ENCODE measurements at regions not wholly inside any gene's neighbourhood (a gene's known extent, or its start where the extent isn't known, plus 50 kb on each side); places are given as distances from the start of the nearest gene placed in this dataset.

DNA sequence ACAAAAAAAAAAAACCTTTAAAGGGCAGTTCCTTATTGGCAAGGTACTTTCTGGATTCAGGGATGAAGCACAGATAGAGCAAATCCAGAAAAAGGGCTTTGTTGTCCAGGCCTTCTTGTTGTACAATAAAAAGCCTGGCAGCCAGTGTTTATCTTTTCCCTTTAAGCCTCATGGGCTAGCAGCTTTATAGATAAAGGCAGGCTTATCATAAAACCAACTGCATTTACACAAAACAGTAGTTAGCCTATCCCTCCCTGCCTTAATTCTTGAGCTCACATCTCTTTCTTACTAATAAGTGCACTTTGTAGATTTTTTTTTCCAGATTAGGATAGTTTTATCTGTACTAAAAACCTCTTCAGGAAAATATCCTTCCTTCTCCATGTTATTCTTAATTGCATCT is 662.8 kb upstream of the CCDC54 start:
- CTCF ChIA-PET: interaction anchor here (0.7 kb wide), 1 partner anchor 11 kb away, joined by 3 read pairs; no protein-coding TSS in a partner anchor
- Mint-ChIP-seq H3K36me3 (ENCODE audit: low read depth) (no peaks in the 10 kb centered on the region), H3K27me3 (peaks cover 9% of the 10 kb centered on the region), H3K4me1 (no peaks in the 10 kb centered on the region), H3K27ac (no peak overlapping the region), H3K9me3 (ENCODE audit: low read depth) (no peaks in the 10 kb centered on the region), H3K4me3 (no peak overlapping the region)
- POLR2A ChIA-PET: no interaction called here
- intact Hi-C loops (cut with DNase I, micrococcal nuclease): no loop called here
- no peak for ATAC-seq
- DNase-seq: no peak

DNA sequence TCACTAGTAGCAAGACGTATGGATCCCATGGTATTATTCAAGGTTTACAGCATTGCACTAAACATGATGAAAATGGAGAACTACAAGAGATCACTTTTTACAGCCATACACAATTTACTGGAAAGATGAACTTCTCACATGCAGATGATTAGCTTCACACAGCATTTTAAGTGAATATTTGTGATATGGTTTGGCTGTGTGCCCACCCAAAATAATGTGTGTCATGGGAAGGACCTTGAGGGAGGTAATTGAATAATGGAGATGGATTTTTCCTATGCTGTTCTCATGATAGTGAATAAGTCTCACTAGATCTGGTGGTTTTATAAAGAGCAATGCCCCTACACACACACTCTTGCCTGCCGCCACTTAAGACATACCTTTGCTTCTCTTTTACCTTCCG is 662.0 kb upstream of the CCDC54 start:
- Mint-ChIP-seq H3K27me3 (peaks cover 9% of the 10 kb centered on the region), H3K9me3 (ENCODE audit: low read depth) (no peaks in the 10 kb centered on the region), H3K4me3 (no peak overlapping the region), H3K27ac (no peak overlapping the region), H3K4me1 (no peaks in the 10 kb centered on the region), H3K36me3 (ENCODE audit: low read depth) (no peaks in the 10 kb centered on the region)
- intact Hi-C loops (cut with DNase I, micrococcal nuclease): no loop called here
- ATAC-seq (no peak), DNase-seq (no peak)
- ChIA-PET POLR2A (no interaction called here), CTCF (interaction anchor here (0.7 kb wide), 1 partner anchor 10 kb away, joined by 3 read pairs; no protein-coding TSS in a partner anchor)

DNA sequence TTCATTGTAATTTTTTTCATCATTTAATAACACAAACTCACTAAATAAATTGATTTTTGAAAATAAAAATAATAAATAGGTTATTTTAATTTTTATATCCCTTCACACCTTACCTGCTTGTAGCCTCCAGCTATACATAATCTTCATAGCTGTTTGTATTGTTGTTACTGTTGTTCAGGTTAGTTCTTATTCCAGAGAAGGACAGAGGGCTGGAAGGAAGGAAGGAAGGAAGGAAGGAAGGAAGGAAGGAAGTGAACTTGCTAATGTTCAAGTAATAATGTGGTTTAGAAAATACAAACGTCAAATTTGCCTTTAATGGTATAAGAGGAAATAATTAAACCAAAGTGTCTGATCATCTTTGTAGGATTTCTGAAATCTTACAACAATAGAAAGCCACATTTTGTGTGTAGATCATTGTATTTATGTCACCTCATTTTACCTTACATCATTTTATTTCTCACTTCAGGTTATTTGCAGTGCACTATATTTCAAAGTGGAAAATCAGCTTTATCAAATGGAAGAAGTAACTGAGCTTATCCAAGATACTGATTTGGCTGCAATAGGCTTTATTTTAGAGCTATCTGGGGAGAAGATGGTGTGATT is 660.0 kb upstream of the CCDC54 start:
- ATAC-seq: no peak
- Mint-ChIP-seq H3K4me3 (no peak overlapping the region), H3K9me3 (ENCODE audit: low read depth) (no peaks in the 10 kb centered on the region), H3K27ac (no peak overlapping the region), H3K27me3 (peaks cover 9% of the 10 kb centered on the region), H3K4me1 (no peaks in the 10 kb centered on the region), H3K36me3 (ENCODE audit: low read depth) (no peaks in the 10 kb centered on the region)
- no peak for DNase-seq
- CTCF ChIA-PET: no interaction called here
- intact Hi-C loops (cut with DNase I, micrococcal nuclease): no loop called here
- POLR2A ChIA-PET: no interaction called here

DNA sequence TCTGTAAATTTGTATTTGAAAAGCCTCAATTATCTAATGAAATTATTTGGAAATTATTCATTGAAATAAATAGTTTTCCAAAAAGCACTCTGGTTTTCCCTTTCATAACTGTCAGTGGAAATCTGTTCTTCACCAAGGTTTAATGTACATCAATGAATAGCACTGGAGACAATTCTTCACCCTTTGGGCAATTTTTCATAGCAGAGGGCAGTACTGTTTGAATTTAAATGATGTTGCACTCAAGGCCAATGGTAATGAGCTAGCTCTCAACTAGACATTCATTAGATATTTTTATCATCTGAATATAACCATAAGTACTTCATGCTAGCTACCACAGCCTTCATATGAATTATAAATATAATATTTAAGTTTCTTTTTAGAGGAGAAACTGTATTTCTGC is 658.2 kb upstream of the CCDC54 start:
- no peaks in the 10 kb centered on the region for H3K4me1 Mint-ChIP-seq
- POLR2A ChIA-PET: no interaction called here
- peaks cover 11% of the 10 kb centered on the region for H3K27me3 Mint-ChIP-seq
- CTCF ChIA-PET: no interaction called here
- intact Hi-C loops (cut with DNase I, micrococcal nuclease): no loop called here
- DNase-seq (no peak), ATAC-seq (no peak)
- H3K4me3 Mint-ChIP-seq: no peak overlapping the region
- no peaks in the 10 kb centered on the region for H3K9me3 Mint-ChIP-seq (ENCODE audit: low read depth)
- no peak overlapping the region for H3K27ac Mint-ChIP-seq
- no peaks in the 10 kb centered on the region for H3K36me3 Mint-ChIP-seq (ENCODE audit: low read depth)

DNA sequence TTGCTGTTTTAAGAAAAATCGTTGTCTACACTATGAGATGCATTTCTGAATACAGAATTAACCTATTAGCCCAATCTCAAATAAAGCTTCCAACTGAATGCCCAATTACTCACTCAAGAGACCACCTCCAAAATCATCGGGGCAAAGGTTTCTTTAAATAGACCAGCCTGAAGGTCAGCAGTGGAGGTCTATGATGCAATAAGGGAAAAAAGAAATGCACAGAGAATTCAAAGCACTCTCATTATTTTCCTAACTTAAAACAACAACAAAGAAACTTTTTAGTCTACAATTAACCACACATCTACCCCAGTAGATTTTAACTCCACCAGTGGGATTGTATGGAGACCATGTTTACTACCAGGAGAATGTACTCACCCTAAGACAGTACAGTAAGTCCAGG is 657.7 kb upstream of the CCDC54 start:
- ChIA-PET POLR2A (no interaction called here), CTCF (no interaction called here)
- intact Hi-C loops (cut with DNase I, micrococcal nuclease): no loop called here
- ATAC-seq (no peak), DNase-seq (no peak)
- H3K9me3 Mint-ChIP-seq (ENCODE audit: low read depth): no peaks in the 10 kb centered on the region
- no peaks in the 10 kb centered on the region for H3K4me1 Mint-ChIP-seq
- H3K36me3 Mint-ChIP-seq (ENCODE audit: low read depth): no peaks in the 10 kb centered on the region
- H3K4me3 Mint-ChIP-seq: no peak overlapping the region
- H3K27me3 Mint-ChIP-seq: peaks cover 12% of the 10 kb centered on the region
- H3K27ac Mint-ChIP-seq: no peak overlapping the region

DNA sequence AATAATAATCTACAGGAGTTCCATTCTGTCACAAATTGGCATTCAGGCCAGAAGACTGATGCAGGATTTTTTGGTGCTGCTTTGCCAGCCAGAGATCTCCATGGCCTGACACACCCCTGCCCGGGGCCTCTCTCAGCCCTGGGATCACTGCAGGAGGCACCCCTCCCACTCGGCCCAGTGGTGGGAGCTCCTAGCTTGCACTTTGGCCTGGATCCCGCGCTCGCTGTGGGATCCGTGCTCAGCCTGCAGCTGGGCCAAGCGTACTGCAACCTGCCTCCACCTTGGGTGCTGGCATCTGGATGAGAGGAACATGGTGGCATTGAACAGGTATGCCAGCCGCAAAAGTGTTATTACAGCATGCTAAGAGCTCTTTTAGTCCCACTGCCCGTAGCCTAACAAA is 656.7 kb upstream of the CCDC54 start:
- no peak overlapping the region for H3K27ac Mint-ChIP-seq
- ChIA-PET CTCF (no interaction called here), POLR2A (no interaction called here)
- no peak overlapping the region for H3K4me3 Mint-ChIP-seq
- intact Hi-C loops (cut with DNase I, micrococcal nuclease): no loop called here
- H3K27me3 Mint-ChIP-seq: peaks cover 7% of the 10 kb centered on the region
- no peak for ATAC-seq
- no peaks in the 10 kb centered on the region for H3K36me3 Mint-ChIP-seq (ENCODE audit: low read depth)
- DNase-seq: no peak
- H3K9me3 Mint-ChIP-seq (ENCODE audit: low read depth): no peaks in the 10 kb centered on the region
- H3K4me1 Mint-ChIP-seq: no peaks in the 10 kb centered on the region

DNA sequence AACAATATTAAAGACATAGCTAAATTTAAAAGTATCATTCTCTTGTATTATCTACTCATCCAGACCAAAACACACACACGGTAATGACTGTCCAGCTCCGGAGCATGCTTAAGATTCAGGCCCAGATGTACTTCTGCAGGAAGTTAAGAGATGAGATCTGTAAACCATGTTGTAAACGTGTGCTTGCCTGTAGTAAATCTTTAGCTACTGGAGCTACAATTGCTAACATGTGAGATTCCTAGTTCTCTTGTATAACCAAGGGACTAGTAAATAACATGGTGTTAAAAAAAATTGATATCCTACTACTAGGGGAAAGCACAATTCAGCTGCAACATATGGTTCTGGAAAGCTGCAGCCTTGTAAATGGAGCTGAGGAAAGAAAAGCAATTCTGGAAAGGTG is 651.7 kb upstream of the CCDC54 start:
- ATAC-seq: no peak
- H3K4me1 Mint-ChIP-seq: no peaks in the 10 kb centered on the region
- intact Hi-C loops (cut with DNase I, micrococcal nuclease): no loop called here

DNA sequence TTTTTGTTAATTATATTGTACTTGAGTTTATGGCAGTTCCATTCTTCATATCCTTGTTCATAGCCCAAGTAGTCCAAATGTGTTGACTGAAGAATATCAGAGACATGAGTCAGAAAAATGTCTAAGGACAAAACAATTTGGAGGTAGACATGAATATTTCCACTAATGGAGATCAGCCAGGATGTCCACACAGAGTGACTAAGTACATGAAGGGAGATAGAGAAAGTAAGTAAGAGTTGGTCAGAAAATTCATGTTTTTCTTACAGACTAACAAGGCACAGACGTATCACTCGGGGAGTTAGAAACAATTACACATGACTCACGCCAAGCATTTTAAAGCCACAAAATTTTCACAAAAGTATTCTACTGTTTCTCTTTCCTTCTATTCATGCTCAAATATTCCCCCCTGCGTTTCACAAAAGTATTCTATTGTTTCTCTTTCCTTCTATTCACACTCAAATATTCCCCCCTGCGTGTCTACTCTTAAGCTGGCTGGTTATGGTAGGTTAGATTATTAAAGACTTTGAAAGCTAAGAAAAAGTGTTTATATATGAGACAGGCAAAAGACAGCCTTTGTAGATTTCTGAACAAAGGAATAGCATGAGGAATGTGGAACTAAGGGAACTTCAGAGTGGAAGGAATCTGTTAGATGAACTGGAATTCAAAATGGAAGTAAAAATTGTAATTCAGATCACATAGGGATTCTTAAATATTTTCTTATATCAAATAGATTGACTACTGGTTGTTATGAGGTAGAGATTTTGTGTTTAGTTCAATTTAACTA is 648.7 kb upstream of the CCDC54 start:
- DNase-seq (no peak), ATAC-seq (no peak)
- intact Hi-C loops (cut with DNase I, micrococcal nuclease): no loop called here
- Mint-ChIP-seq H3K9me3 (ENCODE audit: low read depth) (no peaks in the 10 kb centered on the region), H3K27ac (no peak overlapping the region), H3K4me1 (no peaks in the 10 kb centered on the region), H3K36me3 (ENCODE audit: low read depth) (no peaks in the 10 kb centered on the region), H3K4me3 (no peak overlapping the region), H3K27me3 (peaks cover 7% of the 10 kb centered on the region)
- ChIA-PET CTCF (interaction anchor here (0.7 kb wide), 1 partner anchor 680 kb away, joined by 4 read pairs; no protein-coding TSS in a partner anchor), POLR2A (no interaction called here)

More for the DNA sequence above, 651.7 kb upstream of the CCDC54 start:
- POLR2A ChIA-PET: no interaction called here
- no peaks in the 10 kb centered on the region for H3K36me3 Mint-ChIP-seq (ENCODE audit: low read depth)
- H3K4me3 Mint-ChIP-seq: no peak overlapping the region
- H3K27me3 Mint-ChIP-seq: peaks cover 4% of the 10 kb centered on the region
- CTCF ChIA-PET: interaction anchor here (0.5 kb wide), 1 partner anchor 11 kb away, joined by 3 read pairs; no protein-coding TSS in a partner anchor
- no peak for DNase-seq
- no peaks in the 10 kb centered on the region for H3K9me3 Mint-ChIP-seq (ENCODE audit: low read depth)
- no peak overlapping the region for H3K27ac Mint-ChIP-seq

DNA sequence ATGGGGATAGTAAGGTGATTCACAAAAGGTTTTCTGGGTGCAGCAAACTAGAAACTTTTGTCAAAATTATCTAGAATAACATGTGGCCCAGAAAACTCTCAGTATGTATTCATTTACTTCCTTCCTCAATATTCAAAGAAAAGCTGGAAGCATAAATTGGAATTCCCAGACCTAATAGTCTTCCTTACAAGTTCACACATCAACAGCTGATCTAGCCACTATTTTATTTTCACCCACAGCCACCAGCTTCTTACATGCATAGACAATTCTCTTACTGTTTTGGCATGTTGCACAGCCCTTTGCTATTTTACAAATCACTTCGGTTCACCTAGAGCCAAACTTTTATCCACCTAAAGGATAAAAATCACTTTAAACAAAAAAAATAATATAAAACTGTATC is 647.8 kb upstream of the CCDC54 start:
- intact Hi-C loops (cut with DNase I, micrococcal nuclease): no loop called here
- POLR2A ChIA-PET: no interaction called here
- Mint-ChIP-seq H3K4me1 (no peaks in the 10 kb centered on the region), H3K36me3 (ENCODE audit: low read depth) (no peaks in the 10 kb centered on the region), H3K27me3 (peaks cover 4% of the 10 kb centered on the region), H3K9me3 (ENCODE audit: low read depth) (no peaks in the 10 kb centered on the region), H3K27ac (no peak overlapping the region), H3K4me3 (no peak overlapping the region)
- no peak for ATAC-seq
- DNase-seq: no peak
- CTCF ChIA-PET: no interaction called here

DNA sequence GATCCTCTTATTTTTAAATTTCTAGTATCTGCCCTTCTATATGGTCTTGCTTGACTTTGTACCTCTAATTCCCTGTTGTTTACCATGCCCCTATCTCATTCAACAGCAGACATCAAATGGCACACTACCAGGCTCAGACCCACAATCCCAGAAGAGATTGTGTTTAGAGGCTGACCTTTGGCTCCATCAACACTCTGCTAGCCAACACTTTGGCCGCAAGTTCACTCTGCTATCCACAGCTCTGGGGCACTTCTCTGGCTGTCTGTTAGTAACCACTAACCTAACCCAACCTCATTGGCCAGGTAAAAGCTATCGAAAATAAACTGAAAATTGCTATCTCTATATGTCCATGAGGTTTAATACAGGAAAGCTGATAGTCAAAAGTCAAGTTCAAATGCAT is 646.0 kb upstream of the CCDC54 start:
- DNase-seq (no peak), ATAC-seq (no peak)
- Mint-ChIP-seq H3K4me3 (no peak overlapping the region), H3K27ac (no peak overlapping the region), H3K9me3 (ENCODE audit: low read depth) (no peaks in the 10 kb centered on the region), H3K27me3 (peaks cover 4% of the 10 kb centered on the region), H3K36me3 (ENCODE audit: low read depth) (no peaks in the 10 kb centered on the region), H3K4me1 (no peaks in the 10 kb centered on the region)
- intact Hi-C loops (cut with DNase I, micrococcal nuclease): no loop called here
- CTCF ChIA-PET: no interaction called here
- POLR2A ChIA-PET: no interaction called here

DNA sequence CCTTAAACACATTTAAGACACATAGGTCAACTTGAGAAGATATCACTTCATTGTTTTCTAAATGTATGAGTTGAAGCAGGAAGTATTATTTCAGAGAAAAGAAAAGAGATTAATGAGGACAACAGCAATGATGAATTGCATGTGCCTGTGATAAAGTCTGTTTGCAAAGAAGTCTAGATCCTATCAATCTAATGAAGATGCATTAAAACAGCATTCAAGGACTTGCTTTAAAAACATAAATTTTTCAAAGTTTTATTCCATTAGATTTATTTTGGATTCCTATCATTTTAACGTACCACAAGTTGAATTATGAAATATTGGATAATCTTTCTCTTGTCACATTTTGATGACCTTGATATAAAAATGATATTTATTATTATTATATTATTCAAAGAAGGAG is 642.5 kb upstream of the CCDC54 start:
- intact Hi-C loops (cut with DNase I, micrococcal nuclease): no loop called here
- no peak overlapping the region for H3K4me3 Mint-ChIP-seq
- ATAC-seq: no peak
- ChIA-PET CTCF (no interaction called here), POLR2A (no interaction called here)
- H3K27me3 Mint-ChIP-seq: peaks cover 4% of the 10 kb centered on the region
- no peak overlapping the region for H3K27ac Mint-ChIP-seq
- no peaks in the 10 kb centered on the region for H3K9me3 Mint-ChIP-seq (ENCODE audit: low read depth)
- no peaks in the 10 kb centered on the region for H3K4me1 Mint-ChIP-seq
- no peaks in the 10 kb centered on the region for H3K36me3 Mint-ChIP-seq (ENCODE audit: low read depth)
- DNase-seq: no peak

DNA sequence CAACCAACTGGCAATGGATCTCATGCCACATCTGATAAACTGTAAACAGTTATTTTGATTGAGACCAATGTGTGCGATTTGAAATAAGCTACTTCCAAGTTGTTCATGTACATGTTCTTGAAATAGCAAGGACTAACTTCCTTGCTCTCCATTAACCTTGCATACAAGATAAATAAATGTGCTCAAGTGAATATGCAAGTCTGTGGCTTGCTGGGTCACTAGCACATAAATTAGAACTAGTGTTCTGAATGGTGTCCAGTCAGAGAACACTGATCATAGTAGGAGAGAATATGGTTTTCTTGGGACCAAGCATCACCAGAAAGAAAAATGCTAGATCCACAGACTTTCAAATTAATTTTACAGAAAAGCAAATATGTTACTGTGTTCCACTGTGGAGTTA is 640.0 kb upstream of the CCDC54 start:
- POLR2A ChIA-PET: no interaction called here
- Mint-ChIP-seq H3K4me3 (no peak overlapping the region), H3K4me1 (no peaks in the 10 kb centered on the region), H3K27me3 (peaks cover 3% of the 10 kb centered on the region), H3K9me3 (ENCODE audit: low read depth) (no peaks in the 10 kb centered on the region), H3K36me3 (ENCODE audit: low read depth) (no peaks in the 10 kb centered on the region), H3K27ac (no peak overlapping the region)
- CTCF ChIA-PET: no interaction called here
- intact Hi-C loops (cut with DNase I, micrococcal nuclease): no loop called here
- ATAC-seq (no peak), DNase-seq (no peak)
